Muscle of leg (tissue), 3 donors: ENCODE measurements at regions not wholly inside any gene's neighbourhood (a gene's known extent, or its start where the extent isn't known, plus 50 kb on each side); places are given as distances from the start of the nearest gene placed in this dataset.

Experiments
- DNase-seq: peaks from one replicate; pipeline ENCODE4 v3.0.0; 2013
- H3K27ac ChIP-seq: one replicate; pipeline ENCODE4 v1.5.1; 2013; ENCODE audit warnings: mild to moderate bottlenecking, low read length, control low read depth
- H3K27me3 ChIP-seq: one replicate; pipeline ENCODE4 v1.6.1; 2013; ENCODE audit warnings: low read length; ENCODE audit not compliant: control insufficient read depth, insufficient read depth
- H3K36me3 ChIP-seq: one replicate; pipeline ENCODE4 v1.6.1; 2013; ENCODE audit warnings: low read length; ENCODE audit not compliant: control insufficient read depth, insufficient read depth
- H3K4me1 ChIP-seq: one replicate; pipeline ENCODE4 v1.6.1; 2013; ENCODE audit warnings: low read length; ENCODE audit not compliant: control insufficient read depth, insufficient read depth
- H3K4me3 ChIP-seq: one replicate; pipeline ENCODE4 v1.5.1; 2013; ENCODE audit warnings: low read length, control low read depth
- H3K9me3 ChIP-seq: replicated peaks from 2 replicates; pipeline ENCODE4 v1.6.1; 2013; ENCODE audit warnings: low read depth, low read length; ENCODE audit not compliant: control insufficient read depth
- WGBS: methylation state at CpG from one replicate; pipeline ENCODE4 v1.1.5; 2013; ENCODE audit warnings: missing lambda C conversion rate; ENCODE audit not compliant: insufficient coverage; 5-methylcytosine and 5-hydroxymethylcytosine counted together

DNA sequence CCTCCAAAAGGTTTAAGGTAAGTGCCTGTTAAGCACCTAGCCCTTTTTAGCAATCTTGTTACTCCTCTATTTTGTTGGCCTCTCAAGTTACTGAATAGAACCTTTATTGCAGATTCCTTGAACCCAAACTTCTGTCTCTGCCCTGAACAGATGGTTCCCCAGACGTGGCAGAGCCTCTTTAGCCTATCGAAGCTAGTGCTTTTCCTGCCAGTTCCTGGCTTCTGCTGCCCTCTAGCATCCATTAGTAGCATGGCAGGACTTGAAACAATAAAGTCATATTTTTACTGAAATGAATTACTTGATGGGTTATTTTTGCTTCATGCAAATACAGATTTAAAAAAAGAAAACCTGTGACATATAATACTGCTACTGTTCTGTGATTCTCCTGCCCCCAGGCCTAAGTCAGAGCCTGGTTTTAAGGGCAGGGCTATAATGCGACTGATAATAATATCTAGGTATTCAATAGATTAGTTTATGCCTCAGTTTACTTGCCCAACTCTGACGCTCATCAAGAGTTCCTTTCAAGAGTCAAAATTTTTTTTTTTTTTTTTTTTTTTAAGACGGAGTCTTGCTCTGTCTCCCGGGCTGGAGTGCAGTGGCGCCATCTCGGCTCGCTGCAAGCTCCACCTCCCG is 84.3 kb upstream of the PHF14 start:
- no peak overlapping the region for H3K4me3 ChIP-seq
- H3K36me3 ChIP-seq, result no peaks in the 10 kb centered on the region
- no peaks in the 10 kb centered on the region for H3K27me3 ChIP-seq
- H3K4me1 ChIP-seq, result no peaks in the 10 kb centered on the region
- WGBS, result 95% methylated on average over 4 of the region's 10 CpGs
- no peak overlapping the region for H3K27ac ChIP-seq
- H3K9me3 ChIP-seq, result no peaks in the 10 kb centered on the region
- peak; percentile 44 for DNase-seq

DNA sequence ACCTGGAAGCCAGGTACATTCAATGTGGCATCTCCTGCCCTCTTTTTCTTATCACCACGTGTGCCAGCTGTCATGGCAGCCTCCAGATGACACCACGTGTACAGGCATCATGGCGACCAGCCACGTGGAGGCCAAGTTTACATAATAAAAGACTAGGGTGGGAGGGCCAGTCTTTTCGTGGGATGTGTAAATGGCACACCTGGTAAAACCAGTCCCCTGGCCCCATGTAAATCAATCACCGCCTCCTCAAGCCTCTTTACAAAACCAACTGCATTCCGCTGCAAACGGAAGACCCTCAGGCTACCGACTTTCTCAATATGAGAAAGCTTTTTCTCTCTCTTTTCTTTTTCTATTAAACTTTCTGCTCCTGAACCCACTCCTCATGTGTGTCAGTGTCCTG is 65.1 kb upstream of the PHF14 start:
- no peaks in the 10 kb centered on the region for H3K4me1 ChIP-seq
- H3K27me3 ChIP-seq, result no peaks in the 10 kb centered on the region
- H3K4me3 ChIP-seq, result no peak overlapping the region
- WGBS, result 82% methylated on average over 4 of the region's 9 CpGs
- no peak for DNase-seq
- H3K9me3 ChIP-seq, result peaks cover 6% of the 10 kb centered on the region
- no peak overlapping the region for H3K27ac ChIP-seq
- H3K36me3 ChIP-seq, result no peaks in the 10 kb centered on the region

- Histone ChIP-seq H3K27ac (no peak overlapping the region), H3K9me3 (peaks cover 6% of the 10 kb centered on the region), H3K36me3 (no peaks in the 10 kb centered on the region), H3K4me3 (no peak overlapping the region), H3K27me3 (no peaks in the 10 kb centered on the region), H3K4me1 (no peaks in the 10 kb centered on the region)
- no peak for DNase-seq
- WGBS, result 100% methylated on average over 1 of the region's 2 CpGs
These were observed 63.2 kb upstream of the PHF14 start for GRCh38 chr7:10910447-10910846.

- DNase-seq, result no peak
- H3K27ac ChIP-seq, result no peak overlapping the region
- H3K4me1 ChIP-seq, result no peaks in the 10 kb centered on the region
- no peak overlapping the region for H3K4me3 ChIP-seq
- H3K36me3 ChIP-seq, result no peaks in the 10 kb centered on the region
- WGBS, result no CpG with 5 or more reads among the region's 1 CpG
- H3K9me3 ChIP-seq, result peaks cover 6% of the 10 kb centered on the region
- H3K27me3 ChIP-seq, result no peaks in the 10 kb centered on the region
These were observed 61.6 kb upstream of the PHF14 start for GRCh38 chr7:10912077-10912476.

- peak overlapping the region; percentile 4 for H3K27ac ChIP-seq
- 33% methylated on average over 1 of the region's 2 CpGs for WGBS
- peaks cover 6% of the 10 kb centered on the region for H3K9me3 ChIP-seq
- no peaks in the 10 kb centered on the region for H3K27me3 ChIP-seq
- H3K36me3 ChIP-seq, result no peaks in the 10 kb centered on the region
- no peaks in the 10 kb centered on the region for H3K4me1 ChIP-seq
- no peak overlapping the region for H3K4me3 ChIP-seq
- peak; percentile 48 for DNase-seq
These were observed 60.2 kb upstream of the PHF14 start for GRCh38 chr7:10913457-10913856.

GRCh38 chr7:10918093-10918590 is 55.5 kb upstream of the PHF14 start:
- Histone ChIP-seq H3K4me3 (no peak overlapping the region), H3K4me1 (no peaks in the 10 kb centered on the region), H3K9me3 (no peaks in the 10 kb centered on the region), H3K27me3 (no peaks in the 10 kb centered on the region), H3K36me3 (no peaks in the 10 kb centered on the region), H3K27ac (no peak overlapping the region)
- WGBS, result no CpG with 5 or more reads among the region's 4 CpGs
- DNase-seq, result no peak

DNA sequence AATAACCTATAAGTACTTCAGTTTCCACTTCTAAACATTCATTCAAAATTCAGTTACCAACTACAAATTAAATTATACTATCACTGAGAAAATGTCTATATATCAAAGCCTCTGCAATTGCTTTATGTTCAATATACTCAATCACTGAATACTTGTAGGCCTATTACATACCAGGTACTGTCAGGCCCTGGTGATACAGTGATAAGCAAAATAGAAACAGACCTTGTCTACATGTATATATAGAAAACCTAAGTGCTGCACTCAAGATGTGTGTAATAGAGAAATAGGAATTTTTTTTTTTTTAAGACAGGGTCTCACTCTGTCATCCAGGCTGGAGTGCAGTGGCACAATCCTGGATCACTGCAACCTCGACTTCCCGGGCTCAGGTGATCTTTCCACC is 53.7 kb upstream of the PHF14 start:
- WGBS, result no CpG with 5 or more reads among the region's 2 CpGs
- Histone ChIP-seq H3K9me3 (no peaks in the 10 kb centered on the region), H3K4me3 (no peak overlapping the region), H3K36me3 (no peaks in the 10 kb centered on the region), H3K27ac (no peak overlapping the region), H3K27me3 (no peaks in the 10 kb centered on the region), H3K4me1 (no peaks in the 10 kb centered on the region)
- DNase-seq, result no peak
